ENCODE measurements at regions not wholly inside any gene's neighbourhood (a gene's known extent, or its start where the extent isn't known, plus 50 kb on each side); places are given as distances from the start of the nearest gene placed in this dataset.

GRCh38 chr3:95442766-95443165 lies 1371.6 kb upstream of the EPHA6 start:
- TF ChIP-seq YY1 (IDR thresholded peaks at IDR 0.05; ENCODE audit: insufficient read depth, insufficient read length) (no peak), SUZ12 (IDR thresholded peaks at IDR 0.05; ENCODE audit: extremely low read depth, insufficient read depth, insufficient read length) (no peak), ZNF274 (IDR thresholded peaks at IDR 0.05; ENCODE audit: low read depth, low read length) (no peak)
- Histone ChIP-seq H3K9ac (ENCODE audit: insufficient read length, low read depth) (no peak overlapping the region), H3K4me3 (ENCODE audit: insufficient read length, low read depth) (no peak overlapping the region), H3K27me3 (ENCODE audit: insufficient read depth, insufficient read length) (no peaks in the 10 kb centered on the region), H3K9me3 (ENCODE audit: insufficient read depth, low read length) (no peaks in the 10 kb centered on the region), H3K4me1 (ENCODE audit: insufficient read depth, insufficient read length) (no peaks in the 10 kb centered on the region), H3K36me3 (ENCODE audit: insufficient read depth, insufficient read length, low read length) (no peaks in the 10 kb centered on the region)
- no peak for DNase-seq (ENCODE audit: low read depth, low spot score)

GRCh38 chr3:95449841-95450240 lies 1364.6 kb upstream of the EPHA6 start:
- H3K9ac ChIP-seq (ENCODE audit: insufficient read length, low read depth): no peak overlapping the region
- TF ChIP-seq YY1 (IDR thresholded peaks at IDR 0.05; ENCODE audit: insufficient read depth, insufficient read length): no peak
- no peak overlapping the region for H3K4me3 ChIP-seq (ENCODE audit: insufficient read length, low read depth)
- no peaks in the 10 kb centered on the region for H3K4me1 ChIP-seq (ENCODE audit: insufficient read depth, insufficient read length)
- no peaks in the 10 kb centered on the region for H3K9me3 ChIP-seq (ENCODE audit: insufficient read depth, low read length)
- no peaks in the 10 kb centered on the region for H3K36me3 ChIP-seq (ENCODE audit: insufficient read depth, insufficient read length, low read length)
- no peak for DNase-seq (ENCODE audit: low read depth, low spot score)
- H3K27me3 ChIP-seq (ENCODE audit: insufficient read depth, insufficient read length): no peaks in the 10 kb centered on the region

- Histone ChIP-seq H3K4me1 (ENCODE audit: insufficient read depth, insufficient read length) (no peaks in the 10 kb centered on the region), H3K9ac (ENCODE audit: insufficient read length, low read depth) (no peak overlapping the region), H3K36me3 (ENCODE audit: insufficient read depth, insufficient read length, low read length) (no peaks in the 10 kb centered on the region), H3K9me3 (ENCODE audit: insufficient read depth, low read length) (no peaks in the 10 kb centered on the region), H3K4me3 (ENCODE audit: insufficient read length, low read depth) (no peak overlapping the region), H3K27me3 (ENCODE audit: insufficient read depth, insufficient read length) (no peaks in the 10 kb centered on the region)
- no peak for DNase-seq (ENCODE audit: low read depth, low spot score)
- TF ChIP-seq SUZ12 (IDR thresholded peaks at IDR 0.05; ENCODE audit: extremely low read depth, insufficient read depth, insufficient read length) (no peak), ZNF274 (IDR thresholded peaks at IDR 0.05; ENCODE audit: low read depth, low read length) (no peak), YY1 (IDR thresholded peaks at IDR 0.05; ENCODE audit: insufficient read depth, insufficient read length) (no peak)
Measured at GRCh38 chr3:95453242-95453641, 1361.2 kb upstream of the EPHA6 start.

- H3K9me3 ChIP-seq (ENCODE audit: insufficient read depth, low read length): no peaks in the 10 kb centered on the region
Measured at GRCh38 chr3:95456835-95457234, 1357.6 kb upstream of the EPHA6 start.

GRCh38 chr3:95459706-95460105 lies 1354.7 kb upstream of the EPHA6 start:
- H3K4me1 ChIP-seq (ENCODE audit: insufficient read depth, insufficient read length): no peaks in the 10 kb centered on the region
- no peak overlapping the region for H3K4me3 ChIP-seq (ENCODE audit: insufficient read length, low read depth)
- no peak for DNase-seq (ENCODE audit: low read depth, low spot score)
- H3K27me3 ChIP-seq (ENCODE audit: insufficient read depth, insufficient read length): no peaks in the 10 kb centered on the region
- H3K9ac ChIP-seq (ENCODE audit: insufficient read length, low read depth): no peak overlapping the region
- no peaks in the 10 kb centered on the region for H3K9me3 ChIP-seq (ENCODE audit: insufficient read depth, low read length)
- no peak for TF ChIP-seq SUZ12 (IDR thresholded peaks at IDR 0.05; ENCODE audit: extremely low read depth, insufficient read depth, insufficient read length)
- no peak for TF ChIP-seq YY1 (IDR thresholded peaks at IDR 0.05; ENCODE audit: insufficient read depth, insufficient read length)
- no peak for TF ChIP-seq ZNF274 (IDR thresholded peaks at IDR 0.05; ENCODE audit: low read depth, low read length)
- H3K36me3 ChIP-seq (ENCODE audit: insufficient read depth, insufficient read length, low read length): no peaks in the 10 kb centered on the region

More at GRCh38 chr3:95456835-95457234, 1357.6 kb upstream of the EPHA6 start:
- Histone ChIP-seq H3K4me3 (ENCODE audit: insufficient read length, low read depth) (no peak overlapping the region), H3K9ac (ENCODE audit: insufficient read length, low read depth) (no peak overlapping the region), H3K36me3 (ENCODE audit: insufficient read depth, insufficient read length, low read length) (no peaks in the 10 kb centered on the region), H3K27me3 (ENCODE audit: insufficient read depth, insufficient read length) (no peaks in the 10 kb centered on the region), H3K4me1 (ENCODE audit: insufficient read depth, insufficient read length) (no peaks in the 10 kb centered on the region)
- DNase-seq (ENCODE audit: low read depth, low spot score): no peak
- TF ChIP-seq YY1 (IDR thresholded peaks at IDR 0.05; ENCODE audit: insufficient read depth, insufficient read length): no peak
- no peak for TF ChIP-seq ZNF274 (IDR thresholded peaks at IDR 0.05; ENCODE audit: low read depth, low read length)
- TF ChIP-seq SUZ12 (IDR thresholded peaks at IDR 0.05; ENCODE audit: extremely low read depth, insufficient read depth, insufficient read length): no peak

GRCh38 chr3:95460274-95460673 lies 1354.1 kb upstream of the EPHA6 start:
- Histone ChIP-seq H3K9ac (ENCODE audit: insufficient read length, low read depth) (no peak overlapping the region), H3K4me1 (ENCODE audit: insufficient read depth, insufficient read length) (no peaks in the 10 kb centered on the region)
- no peak for TF ChIP-seq ZNF274 (IDR thresholded peaks at IDR 0.05; ENCODE audit: low read depth, low read length)
- TF ChIP-seq SUZ12 (IDR thresholded peaks at IDR 0.05; ENCODE audit: extremely low read depth, insufficient read depth, insufficient read length): no peak
- TF ChIP-seq YY1 (IDR thresholded peaks at IDR 0.05; ENCODE audit: insufficient read depth, insufficient read length): no peak

GRCh38 chr3:95462161-95462560 lies 1352.2 kb upstream of the EPHA6 start:
- Histone ChIP-seq H3K4me3 (ENCODE audit: insufficient read length, low read depth) (no peak overlapping the region), H3K4me1 (ENCODE audit: insufficient read depth, insufficient read length) (no peaks in the 10 kb centered on the region), H3K9ac (ENCODE audit: insufficient read length, low read depth) (no peak overlapping the region), H3K36me3 (ENCODE audit: insufficient read depth, insufficient read length, low read length) (no peaks in the 10 kb centered on the region), H3K27me3 (ENCODE audit: insufficient read depth, insufficient read length) (no peaks in the 10 kb centered on the region), H3K9me3 (ENCODE audit: insufficient read depth, low read length) (no peaks in the 10 kb centered on the region; the same call in 1 of the 2 replicates)
- no peak for TF ChIP-seq YY1 (IDR thresholded peaks at IDR 0.05; ENCODE audit: insufficient read depth, insufficient read length)
- no peak for TF ChIP-seq ZNF274 (IDR thresholded peaks at IDR 0.05; ENCODE audit: low read depth, low read length)
- TF ChIP-seq SUZ12 (IDR thresholded peaks at IDR 0.05; ENCODE audit: extremely low read depth, insufficient read depth, insufficient read length): no peak
- no peak for DNase-seq (ENCODE audit: low read depth, low spot score)

More at GRCh38 chr3:95460274-95460673, 1354.1 kb upstream of the EPHA6 start:
- H3K9me3 ChIP-seq (ENCODE audit: insufficient read depth, low read length): no peaks in the 10 kb centered on the region; the same call in 1 of the 2 replicates
- no peak for DNase-seq (ENCODE audit: low read depth, low spot score)
- no peak overlapping the region for H3K4me3 ChIP-seq (ENCODE audit: insufficient read length, low read depth)
- H3K27me3 ChIP-seq (ENCODE audit: insufficient read depth, insufficient read length): no peaks in the 10 kb centered on the region
- H3K36me3 ChIP-seq (ENCODE audit: insufficient read depth, insufficient read length, low read length): no peaks in the 10 kb centered on the region

GRCh38 chr3:95464346-95464745 lies 1350.0 kb upstream of the EPHA6 start:
- no peak for TF ChIP-seq ZNF274 (IDR thresholded peaks at IDR 0.05; ENCODE audit: low read depth, low read length)
- no peak for TF ChIP-seq SUZ12 (IDR thresholded peaks at IDR 0.05; ENCODE audit: extremely low read depth, insufficient read depth, insufficient read length)
- no peak for TF ChIP-seq YY1 (IDR thresholded peaks at IDR 0.05; ENCODE audit: insufficient read depth, insufficient read length)

More at GRCh38 chr3:95464346-95464745, 1350.0 kb upstream of the EPHA6 start:
- no peaks in the 10 kb centered on the region; the same call in 1 of the 2 replicates for H3K9me3 ChIP-seq (ENCODE audit: insufficient read depth, low read length)
- H3K9ac ChIP-seq (ENCODE audit: insufficient read length, low read depth): no peak overlapping the region
- H3K36me3 ChIP-seq (ENCODE audit: insufficient read depth, insufficient read length, low read length): no peaks in the 10 kb centered on the region
- no peaks in the 10 kb centered on the region for H3K4me1 ChIP-seq (ENCODE audit: insufficient read depth, insufficient read length)
- H3K4me3 ChIP-seq (ENCODE audit: insufficient read length, low read depth): no peak overlapping the region
- DNase-seq (ENCODE audit: low read depth, low spot score): no peak
- no peaks in the 10 kb centered on the region for H3K27me3 ChIP-seq (ENCODE audit: insufficient read depth, insufficient read length)
